Hematopoietic multipotent progenitor cell treated with erythropoietin and hydrocortisone succinate and interleukin-3 and kit ligand, for 8 days (in vitro differentiated cells): ENCODE measurements at regions not wholly inside any gene's neighbourhood (a gene's known extent, or its start where the extent isn't known, plus 50 kb on each side); places are given as distances from the start of the nearest gene placed in this dataset.
A peak's percentile ranks its signal among the peaks of the same experiment; 100 is the strongest.

Experiments used
- DNase-seq: peaks from one replicate; pipeline ENCODE4 v3.0.0-alpha.2; 2015

DNA sequence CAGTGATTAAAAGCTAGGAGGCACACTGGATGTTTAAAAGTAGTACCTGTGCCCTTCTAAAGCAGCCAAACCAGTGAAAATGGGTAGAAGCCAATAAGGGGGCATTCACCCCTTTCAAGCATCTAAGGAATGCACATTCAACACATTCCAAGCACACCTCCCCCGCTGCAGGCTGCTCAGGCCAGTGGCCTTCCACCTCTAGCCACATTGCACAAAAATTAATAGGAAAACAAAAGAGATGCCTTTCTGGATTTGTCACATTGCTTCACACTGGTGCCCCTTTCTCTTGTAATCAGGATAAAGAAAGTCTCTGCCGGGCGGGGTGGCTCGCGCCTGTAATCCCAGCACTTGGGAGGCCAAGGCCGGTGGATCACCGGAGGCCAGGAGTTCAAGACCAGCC is 834.0 kb downstream of the USP25 start:
- DNase-seq: no peak

- DNase-seq: peak; percentile 27
Observed at GRCh38 chr21:16568244-16568643, 838.5 kb downstream of the USP25 start.

DNA sequence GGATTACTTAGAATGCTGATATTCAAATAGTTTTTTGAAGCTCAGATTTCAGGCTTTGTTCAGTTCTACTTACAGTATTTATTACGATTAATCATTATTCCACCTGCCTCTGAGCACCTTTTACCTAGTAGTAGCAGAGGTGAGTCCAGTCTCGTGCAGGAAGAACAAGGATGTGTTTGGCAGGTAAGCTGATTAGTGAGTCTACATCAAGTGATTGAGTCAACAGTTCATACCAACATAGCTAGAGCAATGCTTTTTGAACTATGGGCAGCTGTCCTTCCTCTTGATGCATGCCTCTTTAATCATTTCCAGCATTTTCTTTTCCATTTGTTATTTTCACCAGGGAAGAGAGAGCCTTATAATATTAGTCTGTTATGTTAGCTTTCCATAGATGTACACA is 838.9 kb downstream of the USP25 start:
- DNase-seq: no peak

DNA sequence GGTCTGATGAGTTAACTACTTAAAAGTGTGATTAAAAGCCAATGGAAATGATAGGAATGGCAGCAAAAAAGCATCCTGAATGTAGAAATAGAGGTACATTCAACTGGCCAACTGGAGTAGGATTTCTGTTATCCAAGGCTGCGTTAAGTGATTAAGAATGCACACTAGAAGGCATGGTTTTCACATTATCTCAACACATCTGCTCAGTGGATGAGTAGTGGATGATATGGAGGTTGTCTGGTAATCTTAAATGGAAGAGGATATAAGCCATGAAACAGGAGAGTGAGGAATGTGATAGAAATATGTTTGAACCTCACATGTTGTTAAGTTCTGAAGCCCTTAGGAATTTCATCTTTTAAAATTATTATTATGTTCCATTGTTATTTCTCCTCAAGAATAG is 839.9 kb downstream of the USP25 start:
- DNase-seq: peak; percentile 32

GRCh38 chr21:16570171-16570570 is 840.4 kb downstream of the USP25 start:
- no peak for DNase-seq

DNA sequence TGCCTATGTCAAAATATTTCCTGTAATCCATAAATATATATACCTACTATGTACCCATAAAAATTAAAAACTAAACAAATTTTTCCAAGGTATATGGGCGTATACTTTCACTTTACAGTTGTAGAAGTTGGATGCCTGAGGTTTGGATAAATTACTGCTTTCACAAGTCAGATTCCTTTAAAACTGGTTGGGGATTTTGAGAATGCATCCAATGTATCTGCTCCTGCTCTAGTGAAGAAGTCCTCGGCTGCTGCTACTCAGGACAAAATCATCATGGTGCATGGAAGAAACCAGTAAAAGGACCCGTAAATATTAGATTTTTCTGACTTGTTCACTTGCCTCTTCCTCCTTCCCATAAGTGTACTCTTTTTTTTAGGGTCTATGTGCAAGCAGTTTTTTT is 841.1 kb downstream of the USP25 start:
- no peak for DNase-seq

- DNase-seq: no peak
Observed at GRCh38 chr21:16571594-16571993, 841.8 kb downstream of the USP25 start.

DNA sequence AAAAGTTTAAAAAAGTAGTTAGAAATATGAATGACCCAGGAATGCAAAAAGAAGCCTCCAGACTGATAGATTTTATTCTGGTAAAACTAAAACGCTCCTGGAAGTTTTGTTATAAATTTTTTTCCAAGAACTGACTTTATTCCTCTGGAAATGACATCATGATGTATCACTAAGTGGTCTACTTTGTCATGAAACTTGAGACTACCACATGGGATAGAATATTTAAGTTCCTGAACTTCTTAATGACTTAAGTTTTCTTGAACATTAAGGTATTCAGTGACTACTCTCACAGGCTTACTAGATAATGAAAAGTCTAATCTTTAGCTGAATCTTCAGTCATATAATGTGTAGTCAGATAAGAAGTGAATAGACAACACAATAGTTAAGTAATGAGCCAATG is 842.2 kb downstream of the USP25 start:
- no peak for DNase-seq

DNA sequence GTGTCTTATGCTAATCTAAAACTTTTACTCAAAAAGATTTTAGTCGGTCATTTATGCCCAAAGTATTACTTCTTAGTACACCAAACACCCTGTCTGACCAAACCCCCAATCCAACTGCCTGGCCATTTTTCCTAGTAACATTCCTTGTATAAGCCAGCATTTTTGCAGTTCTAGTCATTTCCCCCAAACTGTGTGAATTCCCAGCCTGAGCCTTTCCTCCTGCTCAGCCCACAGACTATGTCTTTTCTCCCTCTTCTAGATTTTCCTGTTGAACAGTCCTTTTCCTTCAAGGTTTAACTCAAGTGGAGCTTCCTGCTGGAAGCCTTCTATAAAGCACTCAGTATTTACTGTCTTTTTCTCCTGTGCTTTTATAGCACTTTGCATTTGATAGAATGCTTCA is 843.8 kb downstream of the USP25 start:
- DNase-seq: no peak

DNA sequence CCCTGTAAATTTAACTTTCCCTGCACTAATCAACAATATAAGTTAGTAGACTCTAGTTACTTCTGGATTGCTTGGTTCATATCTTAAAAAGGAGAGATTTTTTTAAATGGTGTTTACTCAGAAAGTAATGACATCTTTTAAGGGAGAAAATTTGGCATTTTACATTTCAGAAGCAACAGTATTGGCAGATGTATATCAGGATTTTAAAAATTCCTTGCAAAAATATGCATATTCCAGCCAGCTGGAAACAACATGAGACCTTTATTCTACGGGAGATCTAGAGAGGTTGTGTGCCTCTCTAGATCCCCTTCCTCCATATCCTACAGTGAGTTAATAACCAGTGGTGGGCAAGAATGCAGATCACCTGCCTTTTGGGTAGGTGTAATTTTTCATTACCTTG is 848.2 kb downstream of the USP25 start:
- no peak for DNase-seq

- no peak for DNase-seq
Observed at GRCh38 chr21:16578912-16579311, 849.1 kb downstream of the USP25 start.

GRCh38 chr21:16579538-16579937 is 849.8 kb downstream of the USP25 start:
- no peak for DNase-seq

- DNase-seq: no peak
Observed at GRCh38 chr21:16580661-16581060, 850.9 kb downstream of the USP25 start.

DNA sequence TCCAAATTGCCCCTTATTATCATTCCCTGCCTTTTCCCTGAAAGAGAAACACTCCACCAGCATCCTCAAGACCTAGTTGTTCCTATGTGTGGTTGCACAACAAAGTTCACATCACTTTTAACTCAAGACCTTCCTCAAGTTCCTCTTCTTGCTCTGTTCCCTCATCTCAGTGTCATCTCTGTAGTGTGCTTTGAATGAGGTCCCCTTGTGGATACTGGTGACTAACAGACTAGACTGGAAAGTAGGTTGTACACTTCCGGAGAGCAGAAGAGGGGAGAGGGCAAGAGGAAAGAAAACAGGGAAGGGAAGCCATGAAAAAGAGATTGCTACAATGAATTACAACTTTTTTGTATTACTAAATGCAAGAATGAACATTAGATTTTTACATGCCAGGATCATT is 853.8 kb downstream of the USP25 start:
- no peak for DNase-seq

DNA sequence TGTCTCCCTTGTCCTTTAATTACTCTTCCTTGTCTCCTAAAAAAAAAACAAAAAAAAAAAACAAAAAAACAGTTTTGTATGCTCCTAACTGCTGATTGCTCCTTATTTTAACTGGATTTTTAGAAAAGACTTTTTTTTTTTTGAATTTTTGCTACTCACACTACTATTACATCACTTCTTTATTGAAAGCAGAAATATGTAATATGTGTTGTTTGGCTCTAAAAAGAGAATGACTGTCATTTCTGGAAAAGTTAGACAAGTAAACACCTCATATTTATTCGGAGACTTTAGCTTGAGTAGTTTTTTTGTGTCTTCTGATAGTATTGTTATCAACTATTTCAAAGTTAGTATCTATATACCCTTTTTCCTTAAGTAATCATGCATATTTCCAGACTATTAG is 855.0 kb downstream of the USP25 start:
- DNase-seq: no peak

DNA sequence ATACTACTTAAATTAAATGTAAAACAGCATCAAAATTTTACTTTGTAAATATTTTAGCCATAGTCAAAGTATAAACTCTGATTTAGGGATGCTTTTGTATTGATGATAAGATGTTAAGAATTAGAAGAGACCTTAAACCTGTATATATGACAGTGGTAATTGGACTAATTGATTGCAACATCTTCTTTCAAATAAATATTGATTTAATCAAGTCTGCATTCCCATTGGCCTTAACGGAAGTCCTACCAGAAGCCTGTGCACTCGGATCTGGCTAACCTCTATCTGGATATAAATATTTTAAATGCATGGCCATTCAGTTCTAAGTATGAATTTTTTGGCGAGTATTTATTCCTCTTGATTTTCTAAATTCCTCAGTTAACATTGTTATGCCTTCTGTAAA is 856.1 kb downstream of the USP25 start:
- no peak for DNase-seq

GRCh38 chr21:16587141-16587581 is 857.4 kb downstream of the USP25 start:
- no peak for DNase-seq

- DNase-seq: no peak
Observed at GRCh38 chr21:16587681-16588375, 858.0 kb downstream of the USP25 start.

GRCh38 chr21:16588433-16588860 is 858.7 kb downstream of the USP25 start:
- no peak for DNase-seq

- no peak for DNase-seq
Observed at GRCh38 chr21:16589006-16589898, 859.5 kb downstream of the USP25 start.

DNA sequence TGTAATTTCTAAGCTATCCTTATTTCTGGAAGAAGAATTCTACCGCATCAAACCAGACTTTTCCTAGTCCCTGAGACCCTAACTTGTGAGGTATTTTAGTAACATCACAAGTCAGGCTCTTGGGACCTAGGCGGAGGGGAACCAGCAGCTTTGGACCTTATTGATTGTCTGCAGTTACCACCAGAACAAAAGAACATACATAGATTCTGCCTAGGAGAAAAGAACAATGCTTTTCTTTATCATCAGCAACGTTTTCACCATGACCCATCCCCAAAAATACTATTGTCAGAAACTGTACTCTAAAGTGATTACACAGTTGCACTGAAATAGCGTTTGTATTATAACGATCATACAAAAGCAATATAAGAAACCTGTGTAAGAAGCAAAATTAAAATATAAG is 860.4 kb downstream of the USP25 start:
- no peak for DNase-seq

GRCh38 chr21:16590641-16591292 is 861.0 kb downstream of the USP25 start:
- no peak for DNase-seq

DNA sequence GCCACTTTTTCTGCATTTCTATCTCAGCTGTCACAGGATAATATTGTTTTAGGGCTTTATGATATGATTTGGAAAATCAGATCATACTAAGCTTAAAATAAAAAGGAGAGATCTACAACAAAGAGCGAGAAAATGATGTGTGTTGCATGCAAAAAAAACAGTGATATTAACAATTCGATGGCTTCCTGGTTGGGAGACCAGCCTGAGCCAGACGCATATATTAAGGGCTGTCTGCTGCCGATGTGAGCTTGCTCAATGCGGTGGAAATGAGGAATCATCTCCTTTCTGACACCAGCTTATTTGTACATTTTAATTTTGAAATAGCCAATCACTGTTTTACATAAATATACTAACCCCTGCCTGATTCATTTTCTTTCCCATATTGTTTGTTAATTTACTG is 862.6 kb downstream of the USP25 start:
- DNase-seq: no peak

DNA sequence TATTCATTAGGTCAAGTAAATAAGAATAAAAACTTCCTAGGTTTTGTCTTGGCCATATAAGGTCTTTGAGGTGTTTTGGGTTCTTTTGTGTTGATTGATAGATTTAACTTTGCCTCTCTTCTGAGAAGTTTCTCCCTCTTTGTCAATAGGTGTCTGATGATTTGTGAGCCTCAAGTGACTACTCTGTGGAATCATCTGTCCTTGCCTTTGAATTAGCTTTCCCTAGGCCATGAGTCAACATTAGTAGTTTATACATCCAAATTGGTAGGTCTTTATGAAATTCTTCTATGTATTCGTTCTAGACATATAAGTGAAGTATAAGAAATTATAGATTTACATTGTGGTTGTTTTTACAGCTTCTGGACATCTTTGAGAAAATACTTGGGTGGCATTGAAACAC is 864.4 kb downstream of the USP25 start:
- DNase-seq: no peak
